HG03442 (cell line): ENCODE measurements at regions not wholly inside any gene's neighbourhood (a gene's known extent, or its start where the extent isn't known, plus 50 kb on each side); places are given as distances from the start of the nearest gene placed in this dataset.
"Not testable (repeated sequence)": the region's sequence is repeated elsewhere in the genome, so short reads cannot be mapped to it uniquely, and the experiment has no call there.

ENCODE experiments used
- ATAC-seq: cut with Tn5 transposase; IDR thresholded peaks from one replicate; pipeline ENCODE4 v1.9.1; 2021; ENCODE audit warnings: mild to moderate bottlenecking, moderate library complexity; ENCODE audit not compliant: unreplicated experiment

- ATAC-seq: no peak
Measured at GRCh38 chr9:10818206-10818605, 205.4 kb upstream of the PTPRD start.

DNA sequence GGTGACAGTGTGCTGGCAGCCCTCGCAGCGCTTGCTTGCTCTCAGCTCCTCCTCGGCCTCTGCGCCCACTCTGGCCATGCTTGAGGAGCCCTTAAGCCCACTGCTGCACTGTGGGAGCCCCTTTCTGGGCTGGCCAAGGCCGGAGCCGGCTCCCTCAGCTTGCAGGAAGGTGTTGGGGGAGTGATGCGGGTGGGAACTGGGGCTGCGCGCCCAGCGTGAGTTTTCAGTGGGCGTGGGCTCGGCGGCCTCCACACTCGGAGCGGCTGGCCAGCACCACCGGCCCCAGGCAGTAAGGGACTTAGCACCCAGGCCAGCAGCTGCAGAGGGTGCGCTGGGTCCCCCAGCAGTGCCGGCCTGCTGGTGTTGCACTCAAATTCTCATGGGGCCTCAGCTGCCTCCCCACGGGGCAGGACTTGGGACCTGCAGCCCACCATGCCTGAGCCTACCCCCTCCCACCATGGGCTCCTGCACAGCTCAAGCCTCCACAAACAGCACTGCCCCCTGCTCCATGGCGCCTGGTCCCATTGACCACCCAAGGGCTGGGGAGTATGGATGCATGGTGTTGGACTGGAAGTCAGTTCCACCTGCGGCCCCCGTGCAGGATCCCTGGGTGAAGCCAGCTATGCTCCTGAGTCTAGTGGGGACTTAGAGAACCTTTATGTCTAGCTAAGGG, 223.1 kb upstream of the PTPRD start:
- ATAC-seq: no peak

DNA sequence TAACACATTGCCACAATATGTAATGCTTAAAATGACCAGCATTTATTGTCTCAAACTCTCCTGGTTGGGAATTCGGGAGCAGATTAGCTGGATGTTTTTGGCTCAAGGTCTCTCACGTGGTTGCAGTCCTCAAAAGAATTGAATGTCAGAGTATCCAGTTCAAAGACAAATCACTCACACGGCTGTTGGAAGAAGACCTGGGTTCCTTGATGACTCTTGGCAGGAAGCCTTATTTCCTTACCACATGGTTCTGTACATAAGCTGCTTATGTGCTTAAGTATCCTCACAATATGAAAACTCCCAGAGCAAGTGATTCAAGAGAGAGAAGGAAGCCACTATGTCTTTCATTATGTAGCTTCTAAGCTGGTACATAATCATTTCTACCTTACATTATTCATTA, 230.3 kb upstream of the PTPRD start:
- no peak for ATAC-seq

- no peak for ATAC-seq
Measured at GRCh38 chr9:10855847-10856246, 243.0 kb upstream of the PTPRD start.

GRCh38 chr9:10858817-10859216, 246.0 kb upstream of the PTPRD start:
- ATAC-seq: no peak

DNA sequence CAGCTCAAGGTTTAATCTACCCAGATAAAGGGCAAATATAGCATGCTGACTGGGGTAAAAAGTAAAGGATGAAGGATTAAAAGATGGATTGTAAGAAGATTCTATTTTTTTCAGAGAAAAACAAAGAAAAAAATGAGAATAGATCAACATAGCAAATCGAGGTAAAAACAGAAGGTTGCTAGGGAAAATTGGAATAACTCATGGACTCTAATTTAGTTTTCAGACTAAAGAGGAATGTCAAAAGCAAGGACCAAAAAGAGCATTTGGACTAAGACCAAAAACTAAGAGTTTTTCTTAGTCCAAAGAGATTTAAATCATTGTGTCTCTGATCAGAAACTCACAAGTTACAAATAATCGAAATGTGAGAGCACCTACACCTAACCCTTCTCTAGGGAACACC, 250.7 kb upstream of the PTPRD start:
- ATAC-seq: no peak

GRCh38 chr9:10867194-10867593, 254.4 kb upstream of the PTPRD start:
- ATAC-seq: no peak

- ATAC-seq: no peak
Measured at GRCh38 chr9:10869687-10870086, 256.9 kb upstream of the PTPRD start.

GRCh38 chr9:10873999-10874398, 261.2 kb upstream of the PTPRD start:
- ATAC-seq: no peak

GRCh38 chr9:10875752-10876151, 262.9 kb upstream of the PTPRD start:
- no peak for ATAC-seq

GRCh38 chr9:10876333-10876732, 263.5 kb upstream of the PTPRD start:
- no peak for ATAC-seq

DNA sequence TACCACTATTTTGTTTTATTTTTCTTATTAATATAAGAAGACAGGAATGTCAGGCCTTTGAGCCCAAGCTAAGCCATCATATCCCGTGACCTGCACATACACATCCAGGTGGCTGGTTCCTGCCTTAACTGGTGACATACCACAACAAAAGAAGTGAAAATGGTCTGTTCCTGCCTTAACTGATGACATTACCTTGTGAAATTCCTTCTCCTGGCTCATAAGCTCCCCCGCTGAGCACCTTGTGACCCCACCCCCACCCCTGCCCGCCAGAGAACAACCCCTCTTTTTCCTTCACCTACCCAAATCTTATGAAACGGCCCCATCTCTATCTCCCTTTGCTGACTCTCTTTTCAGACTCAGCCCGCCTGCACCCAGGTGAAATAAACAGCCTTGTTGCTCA, 277.5 kb upstream of the PTPRD start:
- ATAC-seq: not testable (repeated sequence)

DNA sequence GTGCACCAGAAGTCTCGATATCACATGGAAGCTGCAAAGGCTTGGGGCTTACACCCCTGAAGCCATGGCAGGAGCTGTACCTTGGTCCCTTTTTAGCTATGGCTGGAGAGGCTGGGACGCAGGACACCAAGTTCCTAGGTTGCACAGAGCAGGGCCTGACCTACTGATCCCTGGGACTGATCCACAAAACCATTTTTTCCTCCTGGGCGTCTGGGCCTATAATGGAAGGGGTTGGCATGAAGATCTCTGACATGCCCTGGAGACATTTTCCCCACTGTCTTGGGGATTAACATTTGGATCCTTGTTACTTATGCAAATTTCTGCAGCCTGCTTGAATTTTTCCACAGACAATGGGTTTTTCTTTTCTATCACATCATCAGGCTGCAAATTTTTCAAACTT, 286.7 kb upstream of the PTPRD start:
- no peak for ATAC-seq

GRCh38 chr9:10903969-10904368, 291.2 kb upstream of the PTPRD start:
- no peak for ATAC-seq

GRCh38 chr9:10910779-10911178, 298.0 kb upstream of the PTPRD start:
- ATAC-seq: no peak

GRCh38 chr9:10911373-10911772, 298.6 kb upstream of the PTPRD start:
- no peak for ATAC-seq

DNA sequence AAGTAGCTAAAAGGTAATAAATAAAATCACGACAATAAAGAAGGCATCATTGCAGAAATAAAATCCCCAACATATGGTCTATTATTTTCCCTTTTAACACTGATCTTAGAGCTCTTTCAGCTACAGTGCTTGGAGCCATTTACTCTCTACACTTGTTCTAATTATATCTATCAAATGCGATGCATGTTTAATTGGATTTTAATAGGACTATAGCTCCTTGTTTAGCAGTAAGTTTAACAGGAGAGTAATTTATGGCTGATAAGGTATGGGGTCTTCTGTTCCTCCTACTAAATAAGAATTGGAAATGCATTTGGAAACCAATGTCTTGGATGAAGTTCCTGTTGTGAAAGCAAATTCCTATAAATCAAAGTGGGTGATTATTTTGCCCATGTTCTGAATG, 304.2 kb upstream of the PTPRD start:
- ATAC-seq: no peak

- ATAC-seq: no peak
Measured at GRCh38 chr9:10921671-10922070, 308.9 kb upstream of the PTPRD start.

- no peak for ATAC-seq
Measured at GRCh38 chr9:10925896-10926295, 313.1 kb upstream of the PTPRD start.

DNA sequence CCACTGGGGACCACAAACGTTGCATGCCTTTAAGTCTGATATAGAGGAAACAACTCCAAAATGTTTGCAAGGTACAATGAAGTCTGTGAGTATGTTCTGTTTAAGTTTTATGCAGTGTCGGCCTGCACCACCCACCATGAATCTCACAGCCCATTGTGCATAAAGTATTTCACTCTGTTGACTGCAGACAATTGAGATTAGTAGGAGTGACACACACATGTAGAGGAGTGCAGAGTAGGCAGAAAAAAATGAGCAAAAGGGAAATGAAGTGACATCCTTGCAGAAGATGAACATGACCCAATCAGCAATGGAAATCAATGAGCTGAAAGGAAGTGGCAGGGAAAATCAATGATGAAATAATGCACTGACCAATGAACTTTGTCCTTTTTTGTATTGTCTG, 315.6 kb upstream of the PTPRD start:
- no peak for ATAC-seq

DNA sequence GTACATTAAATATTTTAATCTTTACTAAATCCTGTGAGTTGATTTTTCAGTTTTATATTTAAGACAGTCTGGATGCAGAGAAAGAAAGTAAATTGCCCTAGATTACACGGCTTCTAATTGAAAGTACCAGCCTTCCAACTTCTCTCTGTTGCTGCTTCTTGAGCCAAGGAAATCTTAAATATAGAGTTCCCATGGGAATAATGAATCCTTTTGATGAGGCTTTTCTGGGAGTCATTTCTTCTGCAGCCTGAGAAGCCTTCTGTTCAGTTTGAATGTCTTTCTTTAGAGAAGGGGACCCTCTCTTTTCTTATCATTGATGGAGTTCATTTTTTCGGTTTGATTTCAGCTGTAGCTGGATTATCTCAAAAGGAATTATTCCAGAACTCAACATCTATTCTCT, 317.3 kb upstream of the PTPRD start:
- no peak for ATAC-seq

GRCh38 chr9:10946676-10947410, 334.0 kb upstream of the PTPRD start:
- ATAC-seq: no peak

GRCh38 chr9:10957878-10958277, 345.1 kb upstream of the PTPRD start:
- ATAC-seq: no peak
